Endothelial cell of umbilical vein (primary cell): ENCODE measurements at regions not wholly inside any gene's neighbourhood (a gene's known extent, or its start where the extent isn't known, plus 50 kb on each side); places are given as distances from the start of the nearest gene placed in this dataset.

Experiments used
- BruUV-seq: library from RNA; stranded (reverse); fragments of 400-500 nt; replicated peaks from 2 replicates; lab custom pipeline; 2021; lab: Mats Ljungman, UMichigan
- CTCF ChIA-PET: fragments of 300-600, 350-600 bp; sonication (Branson Sonifier 250); formaldehyde crosslinking; loops from one replicate; lab custom pipeline; 2021; ENCODE audit warnings: antibody characterized with exemption, inconsistent platforms; lab: Charles Lee
- POLR2A ChIA-PET: fragments of 300-600, 350-600 bp; sonication (Branson Sonifier 250); formaldehyde crosslinking; loops from one replicate; lab custom pipeline; 2021; ENCODE audit warnings: antibody characterized with exemption, inconsistent platforms; lab: Charles Lee
- DNase-seq: peaks from one replicate; pipeline ENCODE4 v3.0.0-alpha.2; 2011; ENCODE audit warnings: low read depth, low spot score
- FAIRE-seq: peaks from 2 replicates; lab custom pipeline; 2011; peaks lifted over from hg19 to GRCh38; lab: Jason Lieb, UNC
- H2AFZ ChIP-seq: 2 replicates; pipeline ENCODE4 v1.6.0; 2012; ENCODE audit warnings: low read depth, low read length, control low read depth, inconsistent platforms
- H3K27ac ChIP-seq: 2 replicates; pipeline ENCODE4 v1.5.1; 2011; ENCODE audit warnings: low read depth, mild to moderate bottlenecking, control low read depth, low read length, moderate library complexity; ENCODE audit not compliant: insufficient read depth
- H3K27me3 ChIP-seq, 2 experiments: 2 replicates each; pipeline versions ENCODE4 v1.6.0 to v1.6.1; 2011; ENCODE audit warnings: low read length in 2 of 2, mixed read lengths in 1 of 2; ENCODE audit not compliant: control insufficient read depth in 2 of 2, insufficient read depth in 2 of 2
- H3K36me3 ChIP-seq, 2 experiments: 2 replicates in 1 of 2; 3 replicates in 1 of 2; pipeline ENCODE4 v1.5.1; 2011; ENCODE audit warnings: low read length in 2 of 2, mild to moderate bottlenecking in 1 of 2, moderate library complexity in 1 of 2; ENCODE audit not compliant: control insufficient read depth in 2 of 2, insufficient read depth in 2 of 2; ENCODE audit errors: extremely low read depth in 1 of 2
- H3K4me1 ChIP-seq: 3 replicates; pipeline ENCODE4 v1.5.1; 2011; ENCODE audit warnings: mild to moderate bottlenecking, low read length; ENCODE audit not compliant: control insufficient read depth, insufficient read depth; ENCODE audit errors: extremely low read depth
- H3K4me2 ChIP-seq: 2 replicates; pipeline ENCODE4 v1.6.1; 2011; ENCODE audit warnings: low read length, control low read depth, mixed read lengths; ENCODE audit not compliant: insufficient read depth
- H3K4me3 ChIP-seq, 3 experiments: fragments of 200-600 bp in 1 of 3; sonication (generic), shearing (Covaris generic) in 1 of 3; replicated peaks in 1 of 3; 2 replicates each; pipeline ENCODE4 v1.5.1; 2011 to 2016; ENCODE audit warnings: control low read depth in 3 of 3, low read length in 3 of 3, mild to moderate bottlenecking in 2 of 3, inconsistent platforms in 1 of 3, low read depth in 1 of 3, moderate library complexity in 1 of 3; ENCODE audit not compliant: insufficient read depth in 1 of 3
- H3K79me2 ChIP-seq: 2 replicates; pipeline ENCODE4 v1.6.0; 2012; ENCODE audit warnings: low read length, inconsistent platforms; ENCODE audit not compliant: control insufficient read depth, insufficient read depth
- H3K9ac ChIP-seq: replicated peaks from 2 replicates; pipeline ENCODE3; 2011; ENCODE audit warnings: low read length, control low read depth; ENCODE audit not compliant: insufficient read depth; ENCODE audit errors: extremely low read depth
- H3K9me1 ChIP-seq: replicated peaks from 3 replicates; pipeline ENCODE4 v1.6.0; 2011; ENCODE audit warnings: mild to moderate bottlenecking, low read length; ENCODE audit not compliant: control insufficient read depth, insufficient read depth; ENCODE audit errors: extremely low read depth
- H3K9me3 ChIP-seq: replicated peaks from 2 replicates; pipeline ENCODE4 v1.5.1; 2012; ENCODE audit warnings: low read length, inconsistent platforms; ENCODE audit not compliant: control insufficient read depth, insufficient read depth
- H4K20me1 ChIP-seq: replicated peaks from 2 replicates; pipeline ENCODE3; 2011; ENCODE audit warnings: mild to moderate bottlenecking, low read length; ENCODE audit not compliant: control insufficient read depth, insufficient read depth; ENCODE audit errors: extremely low read depth
- EZH2 ChIP-seq: IDR thresholded peaks from 2 replicates; pipeline ENCODE4 v1.6.1; 2012; ENCODE audit warnings: borderline replicate concordance, low read depth, mild to moderate bottlenecking, moderate library complexity, low read length, inconsistent platforms; ENCODE audit not compliant: severe bottlenecking
- FOS ChIP-seq: IDR thresholded peaks from 2 replicates; pipeline ENCODE4 v1.6.1; 2011; ENCODE audit warnings: mild to moderate bottlenecking, low read length, moderate library complexity, borderline replicate concordance; ENCODE audit not compliant: insufficient read depth
- GATA2 ChIP-seq: IDR thresholded peaks from 2 replicates; pipeline ENCODE4 v1.7.0; 2011; ENCODE audit warnings: low read depth, mild to moderate bottlenecking, moderate library complexity, mixed read lengths, low read length; ENCODE audit not compliant: insufficient read length, insufficient read depth
- JUN ChIP-seq: IDR thresholded peaks from 2 replicates; pipeline ENCODE4 v1.6.1; 2011; ENCODE audit warnings: borderline replicate concordance, low read depth; ENCODE audit not compliant: insufficient read length, insufficient read depth
- MYC ChIP-seq: IDR thresholded peaks from one replicate; pipeline ENCODE4 v1.6.1; 2011; ENCODE audit warnings: mild to moderate bottlenecking, low read depth, low read length
- POLR2A ChIP-seq: IDR thresholded peaks from 2 replicates; pipeline ENCODE4 v1.6.1; 2012; ENCODE audit warnings: low read depth, mild to moderate bottlenecking, control low read depth, low read length
- POLR2AphosphoS5 ChIP-seq: IDR thresholded peaks from 2 replicates; pipeline ENCODE4 v1.6.1; 2012; ENCODE audit warnings: low read depth, mild to moderate bottlenecking, control low read depth, low read length, moderate library complexity; ENCODE audit not compliant: insufficient read depth
- dilution Hi-C: fragments of 300-500 bp; cut with MboI; formaldehyde crosslinking; loops from one replicate; pipeline ENCODE4 v1.15.0; 2019; ENCODE audit warnings: low sequenced_read_pairs; ENCODE audit not compliant: extremely low pct_ligation_motif_present
- intact Hi-C: fragments of 100-400 bp; cut with micrococcal nuclease; formaldehyde crosslinking; loops from one replicate; pipeline ENCODE4 v1.10.0; 2022
- TF ChIP-seq, protein P1 (sequence below), 2 donors: IDR thresholded peaks; 1 replicate in 1 of 2; 2 replicates in 1 of 2; pipeline ENCODE4 v1.5.1; 2011; ENCODE audit warnings: low read length in 2 of 2, mild to moderate bottlenecking in 2 of 2, moderate library complexity in 2 of 2, control low read depth in 1 of 2, inconsistent platforms in 1 of 2, low read depth in 1 of 2; ENCODE audit not compliant: insufficient read depth in 1 of 2; ENCODE audit errors: extremely low read depth in 1 of 2
- TF ChIP-seq, protein P2 (sequence below): IDR thresholded peaks from 2 replicates; pipeline ENCODE4 v1.6.1; 2011; ENCODE audit not compliant: insufficient read depth, insufficient read length

GRCh38 chr22:27583856-27584255, 217.7 kb downstream of the MN1 start:
- CTCF ChIA-PET = no interaction called here
- H4K20me1 ChIP-seq = no peaks in the 10 kb centered on the region
- dilution Hi-C loops = no loop called here
- H3K36me3 ChIP-seq = no peaks in the 10 kb centered on the region
- H3K27me3 ChIP-seq = peaks cover 0 to 3% of the 10 kb centered on the region in 2 experiments
- intact Hi-C loops = no loop called here
- no TSS peak for BruUV-seq
- no peak overlapping the region for H3K4me2 ChIP-seq
- no peak overlapping the region for H2AFZ ChIP-seq
- DNase-seq (no peak), FAIRE-seq (no peak)
- POLR2A ChIA-PET = no interaction called here
- H3K4me3 ChIP-seq = no peak overlapping the region
- no peak overlapping the region for H3K27ac ChIP-seq
- no peaks in the 10 kb centered on the region for H3K9me1 ChIP-seq
- TF ChIP-seq JUN (no peak), MYC (no peak), POLR2AphosphoS5 (no peak), GATA2 (no peak), EZH2 (no peak), FOS (no peak), POLR2A (no peak)
- TF ChIP-seq, protein P1, sequence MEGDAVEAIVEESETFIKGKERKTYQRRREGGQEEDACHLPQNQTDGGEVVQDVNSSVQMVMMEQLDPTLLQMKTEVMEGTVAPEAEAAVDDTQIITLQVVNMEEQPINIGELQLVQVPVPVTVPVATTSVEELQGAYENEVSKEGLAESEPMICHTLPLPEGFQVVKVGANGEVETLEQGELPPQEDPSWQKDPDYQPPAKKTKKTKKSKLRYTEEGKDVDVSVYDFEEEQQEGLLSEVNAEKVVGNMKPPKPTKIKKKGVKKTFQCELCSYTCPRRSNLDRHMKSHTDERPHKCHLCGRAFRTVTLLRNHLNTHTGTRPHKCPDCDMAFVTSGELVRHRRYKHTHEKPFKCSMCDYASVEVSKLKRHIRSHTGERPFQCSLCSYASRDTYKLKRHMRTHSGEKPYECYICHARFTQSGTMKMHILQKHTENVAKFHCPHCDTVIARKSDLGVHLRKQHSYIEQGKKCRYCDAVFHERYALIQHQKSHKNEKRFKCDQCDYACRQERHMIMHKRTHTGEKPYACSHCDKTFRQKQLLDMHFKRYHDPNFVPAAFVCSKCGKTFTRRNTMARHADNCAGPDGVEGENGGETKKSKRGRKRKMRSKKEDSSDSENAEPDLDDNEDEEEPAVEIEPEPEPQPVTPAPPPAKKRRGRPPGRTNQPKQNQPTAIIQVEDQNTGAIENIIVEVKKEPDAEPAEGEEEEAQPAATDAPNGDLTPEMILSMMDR (IDR thresholded peaks at IDR 0.05; ENCODE audit: extremely low read depth in 1 of 2, insufficient read depth in 1 of 2, low read depth in 1 of 2, low read length in 2 of 2) = no peak
- TF ChIP-seq, protein P2, sequence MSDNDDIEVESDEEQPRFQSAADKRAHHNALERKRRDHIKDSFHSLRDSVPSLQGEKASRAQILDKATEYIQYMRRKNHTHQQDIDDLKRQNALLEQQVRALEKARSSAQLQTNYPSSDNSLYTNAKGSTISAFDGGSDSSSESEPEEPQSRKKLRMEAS = no peak
- H3K9ac ChIP-seq = no peak overlapping the region
- no peaks in the 10 kb centered on the region for H3K4me1 ChIP-seq
- H3K9me3 ChIP-seq = no peaks in the 10 kb centered on the region
- H3K79me2 ChIP-seq = no peaks in the 10 kb centered on the region
